ENCODE measurements at regions not wholly inside any gene's neighbourhood (a gene's known extent, or its start where the extent isn't known, plus 50 kb on each side); places are given as distances from the start of the nearest gene placed in this dataset.

DNA sequence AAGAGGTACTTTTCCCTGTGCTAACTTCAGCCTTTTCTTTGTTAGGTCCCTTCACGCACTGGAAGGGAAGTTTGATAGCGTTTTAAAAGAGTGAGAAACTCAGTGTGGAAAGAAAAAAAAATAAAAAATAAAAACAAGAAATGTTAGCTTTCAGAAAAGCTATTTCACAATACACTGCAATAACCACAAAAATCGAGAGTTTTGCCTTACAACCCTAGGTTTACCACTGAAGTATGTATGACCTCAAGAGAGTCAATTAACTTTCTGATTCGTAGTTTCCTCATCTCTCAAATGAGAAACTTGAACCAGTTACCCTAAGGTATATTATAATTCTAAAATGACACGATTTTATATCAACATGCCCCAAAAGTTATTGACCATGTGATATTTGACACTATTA is 93.9 kb upstream of the JADE1 start:
- TF ChIP-seq, protein P1, sequence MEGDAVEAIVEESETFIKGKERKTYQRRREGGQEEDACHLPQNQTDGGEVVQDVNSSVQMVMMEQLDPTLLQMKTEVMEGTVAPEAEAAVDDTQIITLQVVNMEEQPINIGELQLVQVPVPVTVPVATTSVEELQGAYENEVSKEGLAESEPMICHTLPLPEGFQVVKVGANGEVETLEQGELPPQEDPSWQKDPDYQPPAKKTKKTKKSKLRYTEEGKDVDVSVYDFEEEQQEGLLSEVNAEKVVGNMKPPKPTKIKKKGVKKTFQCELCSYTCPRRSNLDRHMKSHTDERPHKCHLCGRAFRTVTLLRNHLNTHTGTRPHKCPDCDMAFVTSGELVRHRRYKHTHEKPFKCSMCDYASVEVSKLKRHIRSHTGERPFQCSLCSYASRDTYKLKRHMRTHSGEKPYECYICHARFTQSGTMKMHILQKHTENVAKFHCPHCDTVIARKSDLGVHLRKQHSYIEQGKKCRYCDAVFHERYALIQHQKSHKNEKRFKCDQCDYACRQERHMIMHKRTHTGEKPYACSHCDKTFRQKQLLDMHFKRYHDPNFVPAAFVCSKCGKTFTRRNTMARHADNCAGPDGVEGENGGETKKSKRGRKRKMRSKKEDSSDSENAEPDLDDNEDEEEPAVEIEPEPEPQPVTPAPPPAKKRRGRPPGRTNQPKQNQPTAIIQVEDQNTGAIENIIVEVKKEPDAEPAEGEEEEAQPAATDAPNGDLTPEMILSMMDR (IDR thresholded peaks at IDR 0.05) = no peak
- TF ChIP-seq ZNF138 (CRISPR knock-in tag; conservative IDR thresholded peaks at IDR 0.05) (no peak), NFATC4 (CRISPR knock-in tag; IDR thresholded peaks at IDR 0.05) (no peak), FOXJ3 (CRISPR knock-in tag; IDR thresholded peaks at IDR 0.05; ENCODE audit: borderline replicate concordance) (no peak), CBFB (CRISPR knock-in tag; IDR thresholded peaks at IDR 0.05; ENCODE audit: low read depth) (no peak)
- TF ChIP-seq, protein P2, sequence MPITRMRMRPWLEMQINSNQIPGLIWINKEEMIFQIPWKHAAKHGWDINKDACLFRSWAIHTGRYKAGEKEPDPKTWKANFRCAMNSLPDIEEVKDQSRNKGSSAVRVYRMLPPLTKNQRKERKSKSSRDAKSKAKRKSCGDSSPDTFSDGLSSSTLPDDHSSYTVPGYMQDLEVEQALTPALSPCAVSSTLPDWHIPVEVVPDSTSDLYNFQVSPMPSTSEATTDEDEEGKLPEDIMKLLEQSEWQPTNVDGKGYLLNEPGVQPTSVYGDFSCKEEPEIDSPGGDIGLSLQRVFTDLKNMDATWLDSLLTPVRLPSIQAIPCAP (CRISPR knock-in tag; IDR thresholded peaks at IDR 0.05) = no peak
- TF ChIP-seq, protein P3, sequence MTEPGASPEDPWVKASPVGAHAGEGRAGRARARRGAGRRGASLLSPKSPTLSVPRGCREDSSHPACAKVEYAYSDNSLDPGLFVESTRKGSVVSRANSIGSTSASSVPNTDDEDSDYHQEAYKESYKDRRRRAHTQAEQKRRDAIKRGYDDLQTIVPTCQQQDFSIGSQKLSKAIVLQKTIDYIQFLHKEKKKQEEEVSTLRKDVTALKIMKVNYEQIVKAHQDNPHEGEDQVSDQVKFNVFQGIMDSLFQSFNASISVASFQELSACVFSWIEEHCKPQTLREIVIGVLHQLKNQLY (CRISPR knock-in tag; IDR thresholded peaks at IDR 0.05) = no peak
- TF ChIP-seq, protein P4, sequence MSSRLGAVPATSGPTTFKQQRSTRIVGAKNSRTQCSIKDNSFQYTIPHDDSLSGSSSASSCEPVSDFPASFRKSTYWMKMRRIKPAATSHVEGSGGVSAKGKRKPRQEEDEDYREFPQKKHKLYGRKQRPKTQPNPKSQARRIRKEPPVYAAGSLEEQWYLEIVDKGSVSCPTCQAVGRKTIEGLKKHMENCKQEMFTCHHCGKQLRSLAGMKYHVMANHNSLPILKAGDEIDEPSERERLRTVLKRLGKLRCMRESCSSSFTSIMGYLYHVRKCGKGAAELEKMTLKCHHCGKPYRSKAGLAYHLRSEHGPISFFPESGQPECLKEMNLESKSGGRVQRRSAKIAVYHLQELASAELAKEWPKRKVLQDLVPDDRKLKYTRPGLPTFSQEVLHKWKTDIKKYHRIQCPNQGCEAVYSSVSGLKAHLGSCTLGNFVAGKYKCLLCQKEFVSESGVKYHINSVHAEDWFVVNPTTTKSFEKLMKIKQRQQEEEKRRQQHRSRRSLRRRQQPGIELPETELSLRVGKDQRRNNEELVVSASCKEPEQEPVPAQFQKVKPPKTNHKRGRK (CRISPR knock-in tag; IDR thresholded peaks at IDR 0.05; ENCODE audit: borderline replicate concordance) = no peak
